ENCODE measurements at regions not wholly inside any gene's neighbourhood (a gene's known extent, or its start where the extent isn't known, plus 50 kb on each side); places are given as distances from the start of the nearest gene placed in this dataset.

DNA sequence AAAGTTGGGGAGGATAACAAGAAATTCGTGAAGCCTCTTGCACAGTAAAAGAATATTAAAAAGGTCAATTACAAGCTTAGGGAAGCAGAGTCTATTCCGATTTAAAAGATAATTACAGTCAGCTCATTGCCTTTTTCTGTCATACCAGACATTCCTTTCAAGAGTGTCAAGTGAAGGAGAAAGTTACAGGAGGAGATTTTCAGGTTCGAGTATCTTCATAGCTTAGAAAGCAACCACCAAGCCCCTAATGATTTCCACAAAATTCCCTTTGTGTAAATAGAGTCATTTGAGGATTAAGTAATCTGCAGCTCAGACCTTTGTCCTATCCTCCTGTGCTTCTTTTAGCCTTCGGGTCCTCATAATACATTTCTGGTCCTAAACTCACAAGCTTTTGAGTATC, 414.9 kb downstream of the CDH2 start:
- no peak for ATAC-seq
- TF ChIP-seq BACH2 (CRISPR knock-in tag; IDR thresholded peaks at IDR 0.05; ENCODE audit: borderline replicate concordance) (no peak), OSR1 (CRISPR knock-in tag; IDR thresholded peaks at IDR 0.05) (no peak), GLIS3 (CRISPR knock-in tag; IDR thresholded peaks at IDR 0.05) (no peak), ZNF70 (CRISPR knock-in tag; IDR thresholded peaks at IDR 0.05) (no peak), ZNF8 (CRISPR knock-in tag; IDR thresholded peaks at IDR 0.05) (no peak), CSDC2 (CRISPR knock-in tag; IDR thresholded peaks at IDR 0.05) (no peak), ZNF565 (CRISPR knock-in tag; conservative IDR thresholded peaks at IDR 0.05; ENCODE audit: low read depth) (no peak), SNAI2 (CRISPR knock-in tag; IDR thresholded peaks at IDR 0.05) (no peak), ISL1 (CRISPR knock-in tag; IDR thresholded peaks at IDR 0.05) (no peak), ZFP3 (CRISPR knock-in tag; IDR thresholded peaks at IDR 0.05) (no peak), RARB (CRISPR knock-in tag; IDR thresholded peaks at IDR 0.05) (no peak)
- TF ChIP-seq, protein P1, sequence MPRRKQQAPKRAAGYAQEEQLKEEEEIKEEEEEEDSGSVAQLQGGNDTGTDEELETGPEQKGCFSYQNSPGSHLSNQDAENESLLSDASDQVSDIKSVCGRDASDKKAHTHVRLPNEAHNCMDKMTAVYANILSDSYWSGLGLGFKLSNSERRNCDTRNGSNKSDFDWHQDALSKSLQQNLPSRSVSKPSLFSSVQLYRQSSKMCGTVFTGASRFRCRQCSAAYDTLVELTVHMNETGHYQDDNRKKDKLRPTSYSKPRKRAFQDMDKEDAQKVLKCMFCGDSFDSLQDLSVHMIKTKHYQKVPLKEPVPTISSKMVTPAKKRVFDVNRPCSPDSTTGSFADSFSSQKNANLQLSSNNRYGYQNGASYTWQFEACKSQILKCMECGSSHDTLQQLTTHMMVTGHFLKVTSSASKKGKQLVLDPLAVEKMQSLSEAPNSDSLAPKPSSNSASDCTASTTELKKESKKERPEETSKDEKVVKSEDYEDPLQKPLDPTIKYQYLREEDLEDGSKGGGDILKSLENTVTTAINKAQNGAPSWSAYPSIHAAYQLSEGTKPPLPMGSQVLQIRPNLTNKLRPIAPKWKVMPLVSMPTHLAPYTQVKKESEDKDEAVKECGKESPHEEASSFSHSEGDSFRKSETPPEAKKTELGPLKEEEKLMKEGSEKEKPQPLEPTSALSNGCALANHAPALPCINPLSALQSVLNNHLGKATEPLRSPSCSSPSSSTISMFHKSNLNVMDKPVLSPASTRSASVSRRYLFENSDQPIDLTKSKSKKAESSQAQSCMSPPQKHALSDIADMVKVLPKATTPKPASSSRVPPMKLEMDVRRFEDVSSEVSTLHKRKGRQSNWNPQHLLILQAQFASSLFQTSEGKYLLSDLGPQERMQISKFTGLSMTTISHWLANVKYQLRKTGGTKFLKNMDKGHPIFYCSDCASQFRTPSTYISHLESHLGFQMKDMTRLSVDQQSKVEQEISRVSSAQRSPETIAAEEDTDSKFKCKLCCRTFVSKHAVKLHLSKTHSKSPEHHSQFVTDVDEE (CRISPR knock-in tag; IDR thresholded peaks at IDR 0.05): no peak
- TF ChIP-seq, protein P2, sequence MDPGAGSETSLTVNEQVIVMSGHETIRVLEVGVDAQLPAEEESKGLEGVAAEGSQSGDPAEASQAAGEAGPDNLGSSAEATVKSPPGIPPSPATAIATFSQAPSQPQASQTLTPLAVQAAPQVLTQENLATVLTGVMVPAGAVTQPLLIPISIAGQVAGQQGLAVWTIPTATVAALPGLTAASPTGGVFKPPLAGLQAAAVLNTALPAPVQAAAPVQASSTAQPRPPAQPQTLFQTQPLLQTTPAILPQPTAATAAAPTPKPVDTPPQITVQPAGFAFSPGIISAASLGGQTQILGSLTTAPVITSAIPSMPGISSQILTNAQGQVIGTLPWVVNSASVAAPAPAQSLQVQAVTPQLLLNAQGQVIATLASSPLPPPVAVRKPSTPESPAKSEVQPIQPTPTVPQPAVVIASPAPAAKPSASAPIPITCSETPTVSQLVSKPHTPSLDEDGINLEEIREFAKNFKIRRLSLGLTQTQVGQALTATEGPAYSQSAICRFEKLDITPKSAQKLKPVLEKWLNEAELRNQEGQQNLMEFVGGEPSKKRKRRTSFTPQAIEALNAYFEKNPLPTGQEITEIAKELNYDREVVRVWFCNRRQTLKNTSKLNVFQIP (CRISPR knock-in tag; IDR thresholded peaks at IDR 0.05; ENCODE audit: borderline replicate concordance, low read depth): no peak
- TF ChIP-seq, protein P3, sequence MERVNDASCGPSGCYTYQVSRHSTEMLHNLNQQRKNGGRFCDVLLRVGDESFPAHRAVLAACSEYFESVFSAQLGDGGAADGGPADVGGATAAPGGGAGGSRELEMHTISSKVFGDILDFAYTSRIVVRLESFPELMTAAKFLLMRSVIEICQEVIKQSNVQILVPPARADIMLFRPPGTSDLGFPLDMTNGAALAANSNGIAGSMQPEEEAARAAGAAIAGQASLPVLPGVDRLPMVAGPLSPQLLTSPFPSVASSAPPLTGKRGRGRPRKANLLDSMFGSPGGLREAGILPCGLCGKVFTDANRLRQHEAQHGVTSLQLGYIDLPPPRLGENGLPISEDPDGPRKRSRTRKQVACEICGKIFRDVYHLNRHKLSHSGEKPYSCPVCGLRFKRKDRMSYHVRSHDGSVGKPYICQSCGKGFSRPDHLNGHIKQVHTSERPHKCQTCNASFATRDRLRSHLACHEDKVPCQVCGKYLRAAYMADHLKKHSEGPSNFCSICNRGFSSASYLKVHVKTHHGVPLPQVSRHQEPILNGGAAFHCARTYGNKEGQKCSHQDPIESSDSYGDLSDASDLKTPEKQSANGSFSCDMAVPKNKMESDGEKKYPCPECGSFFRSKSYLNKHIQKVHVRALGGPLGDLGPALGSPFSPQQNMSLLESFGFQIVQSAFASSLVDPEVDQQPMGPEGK (CRISPR knock-in tag; IDR thresholded peaks at IDR 0.05; ENCODE audit: borderline replicate concordance): no peak

DNA sequence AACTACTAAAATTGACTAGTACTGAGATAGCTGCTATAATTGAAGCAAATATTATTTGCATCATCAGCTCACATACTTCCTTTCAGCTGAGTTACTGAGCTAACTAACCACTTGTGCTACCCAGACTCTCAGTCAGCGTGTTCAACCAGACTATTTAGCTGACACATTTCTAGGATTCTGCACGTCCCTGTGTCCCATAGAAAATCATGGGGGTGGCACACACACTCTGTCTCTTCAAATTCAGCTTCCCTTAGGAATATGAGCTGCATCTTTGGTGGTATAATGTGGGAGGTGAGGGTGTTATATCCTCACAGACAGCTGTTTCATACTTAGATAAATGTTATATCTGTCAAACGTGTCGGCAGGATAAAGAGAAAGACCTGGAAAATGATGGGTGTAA, 424.0 kb downstream of the CDH2 start:
- no peak for TF ChIP-seq TCF4 (CRISPR knock-in tag; IDR thresholded peaks at IDR 0.05; ENCODE audit: borderline replicate concordance)
- TF ChIP-seq, protein P4, sequence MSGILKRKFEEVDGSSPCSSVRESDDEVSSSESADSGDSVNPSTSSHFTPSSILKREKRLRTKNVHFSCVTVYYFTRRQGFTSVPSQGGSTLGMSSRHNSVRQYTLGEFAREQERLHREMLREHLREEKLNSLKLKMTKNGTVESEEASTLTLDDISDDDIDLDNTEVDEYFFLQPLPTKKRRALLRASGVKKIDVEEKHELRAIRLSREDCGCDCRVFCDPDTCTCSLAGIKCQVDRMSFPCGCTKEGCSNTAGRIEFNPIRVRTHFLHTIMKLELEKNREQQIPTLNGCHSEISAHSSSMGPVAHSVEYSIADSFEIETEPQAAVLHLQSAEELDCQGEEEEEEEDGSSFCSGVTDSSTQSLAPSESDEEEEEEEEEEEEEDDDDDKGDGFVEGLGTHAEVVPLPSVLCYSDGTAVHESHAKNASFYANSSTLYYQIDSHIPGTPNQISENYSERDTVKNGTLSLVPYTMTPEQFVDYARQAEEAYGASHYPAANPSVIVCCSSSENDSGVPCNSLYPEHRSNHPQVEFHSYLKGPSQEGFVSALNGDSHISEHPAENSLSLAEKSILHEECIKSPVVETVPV (CRISPR knock-in tag; IDR thresholded peaks at IDR 0.05): no peak
- TF ChIP-seq, protein P5, sequence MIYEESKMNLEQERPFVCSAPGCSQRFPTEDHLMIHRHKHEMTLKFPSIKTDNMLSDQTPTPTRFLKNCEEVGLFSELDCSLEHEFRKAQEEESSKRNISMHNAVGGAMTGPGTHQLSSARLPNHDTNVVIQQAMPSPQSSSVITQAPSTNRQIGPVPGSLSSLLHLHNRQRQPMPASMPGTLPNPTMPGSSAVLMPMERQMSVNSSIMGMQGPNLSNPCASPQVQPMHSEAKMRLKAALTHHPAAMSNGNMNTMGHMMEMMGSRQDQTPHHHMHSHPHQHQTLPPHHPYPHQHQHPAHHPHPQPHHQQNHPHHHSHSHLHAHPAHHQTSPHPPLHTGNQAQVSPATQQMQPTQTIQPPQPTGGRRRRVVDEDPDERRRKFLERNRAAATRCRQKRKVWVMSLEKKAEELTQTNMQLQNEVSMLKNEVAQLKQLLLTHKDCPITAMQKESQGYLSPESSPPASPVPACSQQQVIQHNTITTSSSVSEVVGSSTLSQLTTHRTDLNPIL (CRISPR knock-in tag; IDR thresholded peaks at IDR 0.05; ENCODE audit: low read depth): no peak
- no peak for ATAC-seq

DNA sequence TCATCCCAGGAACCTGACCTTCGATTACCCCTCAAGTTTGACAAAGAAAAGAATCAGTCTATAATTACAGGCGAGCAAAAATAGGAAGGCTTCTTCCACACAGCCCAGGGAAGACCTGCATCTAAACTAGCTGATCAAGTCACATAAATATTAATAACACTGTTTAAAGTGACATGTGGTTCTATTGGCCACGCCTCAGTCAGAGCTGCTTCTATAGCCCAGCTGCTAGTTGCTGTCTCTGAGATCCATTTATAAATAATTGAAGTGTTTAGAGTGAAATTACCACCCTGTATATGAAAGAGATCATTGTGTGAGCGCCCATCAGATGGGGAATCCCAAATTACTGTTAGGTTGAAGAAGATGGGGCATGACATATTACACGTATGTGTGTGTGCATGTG, 426.0 kb downstream of the CDH2 start:
- TF ChIP-seq BACH2 (CRISPR knock-in tag; IDR thresholded peaks at IDR 0.05; ENCODE audit: borderline replicate concordance) (no peak), TCF4 (CRISPR knock-in tag; IDR thresholded peaks at IDR 0.05; ENCODE audit: borderline replicate concordance) (no peak)
- ATAC-seq: no peak

GRCh38 chr18:27750014-27750413, 426.9 kb downstream of the CDH2 start:
- no peak for TF ChIP-seq ZNF8 (CRISPR knock-in tag; IDR thresholded peaks at IDR 0.05)
- TF ChIP-seq, protein P3 (CRISPR knock-in tag; IDR thresholded peaks at IDR 0.05; ENCODE audit: borderline replicate concordance): no peak
- no peak for TF ChIP-seq ZNF565 (CRISPR knock-in tag; conservative IDR thresholded peaks at IDR 0.05; ENCODE audit: low read depth)
- no peak for TF ChIP-seq RARB (CRISPR knock-in tag; IDR thresholded peaks at IDR 0.05)
- no peak for TF ChIP-seq ZC3H10 (CRISPR knock-in tag; IDR thresholded peaks at IDR 0.05)
- ATAC-seq: peak; percentile 99
